Body of pancreas (tissue), 4 donors: ENCODE measurements at regions not wholly inside any gene's neighbourhood (a gene's known extent, or its start where the extent isn't known, plus 50 kb on each side); places are given as distances from the start of the nearest gene placed in this dataset.

Source experiments
- POLR2A ChIP-seq, 3 donors: fragments of 450-650 bp; IDR thresholded peaks; one replicate each; pipeline ENCODE4 v1.6.1; 2016; ENCODE audit warnings: antibody characterized with exemption in 3 of 3, mild to moderate bottlenecking in 2 of 3
- TF ChIP-seq, protein P1 (sequence below), 7 experiments: fragments of 450-650 bp in 4 of 7; fragments of 200-600 bp in 3 of 7; sonication (generic) in 3 of 7; IDR thresholded peaks; one replicate each; pipeline ENCODE4 v1.5.1; 2016 to 2019; ENCODE audit warnings: antibody characterized with exemption in 7 of 7

DNA sequence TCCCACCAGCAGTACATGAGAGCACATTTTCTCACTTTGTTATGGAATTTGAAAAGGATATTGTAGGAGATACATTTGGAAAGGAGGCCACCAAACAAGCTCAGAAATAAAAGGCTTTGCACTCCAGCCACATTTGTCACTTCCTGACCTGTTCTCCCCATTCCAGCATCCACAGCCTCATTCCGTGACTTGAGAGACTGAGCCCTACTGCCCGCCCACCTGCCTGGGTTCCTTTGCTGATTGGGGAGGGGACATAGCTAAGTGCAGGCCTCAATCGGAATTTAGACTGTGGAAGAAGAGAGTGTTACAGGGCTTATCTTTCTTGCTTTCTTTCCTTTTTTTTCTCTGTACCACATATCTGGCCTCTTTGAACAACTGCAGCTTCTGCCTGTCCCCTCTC lies 735.4 kb upstream of the TMEM132C start:
- TF ChIP-seq, protein P1, sequence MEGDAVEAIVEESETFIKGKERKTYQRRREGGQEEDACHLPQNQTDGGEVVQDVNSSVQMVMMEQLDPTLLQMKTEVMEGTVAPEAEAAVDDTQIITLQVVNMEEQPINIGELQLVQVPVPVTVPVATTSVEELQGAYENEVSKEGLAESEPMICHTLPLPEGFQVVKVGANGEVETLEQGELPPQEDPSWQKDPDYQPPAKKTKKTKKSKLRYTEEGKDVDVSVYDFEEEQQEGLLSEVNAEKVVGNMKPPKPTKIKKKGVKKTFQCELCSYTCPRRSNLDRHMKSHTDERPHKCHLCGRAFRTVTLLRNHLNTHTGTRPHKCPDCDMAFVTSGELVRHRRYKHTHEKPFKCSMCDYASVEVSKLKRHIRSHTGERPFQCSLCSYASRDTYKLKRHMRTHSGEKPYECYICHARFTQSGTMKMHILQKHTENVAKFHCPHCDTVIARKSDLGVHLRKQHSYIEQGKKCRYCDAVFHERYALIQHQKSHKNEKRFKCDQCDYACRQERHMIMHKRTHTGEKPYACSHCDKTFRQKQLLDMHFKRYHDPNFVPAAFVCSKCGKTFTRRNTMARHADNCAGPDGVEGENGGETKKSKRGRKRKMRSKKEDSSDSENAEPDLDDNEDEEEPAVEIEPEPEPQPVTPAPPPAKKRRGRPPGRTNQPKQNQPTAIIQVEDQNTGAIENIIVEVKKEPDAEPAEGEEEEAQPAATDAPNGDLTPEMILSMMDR (IDR thresholded peaks at IDR 0.05), result no peak
- no peak for TF ChIP-seq POLR2A (IDR thresholded peaks at IDR 0.05)
